AG09309 (cell line): ENCODE measurements at regions not wholly inside any gene's neighbourhood (a gene's known extent, or its start where the extent isn't known, plus 50 kb on each side); places are given as distances from the start of the nearest gene placed in this dataset.
A peak's percentile ranks its signal among the peaks of the same experiment; 100 is the strongest.

ENCODE experiments used
- DNase-seq: peaks from one replicate; pipeline ENCODE4 v3.0.0-alpha.2; 2010; ENCODE audit warnings: low read depth
- H3K4me3 ChIP-seq: 2 replicates; pipeline ENCODE4 v1.5.1; 2011; ENCODE audit warnings: mild to moderate bottlenecking, low read depth, low read length, moderate library complexity; ENCODE audit not compliant: control insufficient read depth
- TF ChIP-seq, protein P1 (sequence below): IDR thresholded peaks from 2 replicates; pipeline ENCODE4 v1.5.1; 2011; ENCODE audit warnings: mild to moderate bottlenecking, low read depth, low read length, inconsistent platforms; ENCODE audit not compliant: insufficient read depth, control insufficient read depth; ENCODE audit errors: missing control alignments

DNA sequence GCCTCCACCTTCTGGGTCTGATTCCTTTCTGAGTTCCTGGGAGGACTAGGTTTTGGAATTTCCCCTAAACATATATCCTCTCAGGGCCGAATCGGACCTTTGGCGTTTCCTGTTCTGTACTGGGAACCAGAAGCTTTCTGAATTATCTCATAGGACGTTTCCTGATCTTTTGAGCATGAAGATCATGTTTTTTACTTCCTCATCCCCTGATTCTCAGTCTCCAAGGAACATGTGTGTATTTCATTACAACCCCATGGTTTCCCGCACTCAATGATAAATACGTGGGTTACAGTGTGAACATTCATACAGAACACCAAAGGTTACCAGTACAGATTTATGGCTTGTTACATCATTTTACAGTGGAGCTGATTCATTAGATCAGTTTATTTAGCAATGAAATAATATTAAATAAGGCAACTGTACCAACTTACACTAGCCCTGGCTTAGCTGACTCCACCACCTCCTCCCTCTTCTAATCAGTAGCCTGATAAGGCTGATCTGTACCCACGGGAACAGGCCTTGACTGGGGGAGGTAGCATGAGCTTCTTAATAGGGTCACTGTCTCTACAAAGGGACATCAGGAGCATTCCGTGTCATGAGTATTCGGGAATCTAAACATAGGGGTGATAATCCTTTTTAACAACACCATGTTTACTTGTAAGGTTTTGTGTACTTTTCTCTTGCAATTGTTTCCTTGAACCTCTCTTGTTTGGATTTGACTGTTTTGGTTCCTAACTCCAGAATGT is 57.8 kb upstream of the ERRFI1 start:
- no peak for DNase-seq
- H3K4me3 ChIP-seq = no peak overlapping the region
- TF ChIP-seq, protein P1, sequence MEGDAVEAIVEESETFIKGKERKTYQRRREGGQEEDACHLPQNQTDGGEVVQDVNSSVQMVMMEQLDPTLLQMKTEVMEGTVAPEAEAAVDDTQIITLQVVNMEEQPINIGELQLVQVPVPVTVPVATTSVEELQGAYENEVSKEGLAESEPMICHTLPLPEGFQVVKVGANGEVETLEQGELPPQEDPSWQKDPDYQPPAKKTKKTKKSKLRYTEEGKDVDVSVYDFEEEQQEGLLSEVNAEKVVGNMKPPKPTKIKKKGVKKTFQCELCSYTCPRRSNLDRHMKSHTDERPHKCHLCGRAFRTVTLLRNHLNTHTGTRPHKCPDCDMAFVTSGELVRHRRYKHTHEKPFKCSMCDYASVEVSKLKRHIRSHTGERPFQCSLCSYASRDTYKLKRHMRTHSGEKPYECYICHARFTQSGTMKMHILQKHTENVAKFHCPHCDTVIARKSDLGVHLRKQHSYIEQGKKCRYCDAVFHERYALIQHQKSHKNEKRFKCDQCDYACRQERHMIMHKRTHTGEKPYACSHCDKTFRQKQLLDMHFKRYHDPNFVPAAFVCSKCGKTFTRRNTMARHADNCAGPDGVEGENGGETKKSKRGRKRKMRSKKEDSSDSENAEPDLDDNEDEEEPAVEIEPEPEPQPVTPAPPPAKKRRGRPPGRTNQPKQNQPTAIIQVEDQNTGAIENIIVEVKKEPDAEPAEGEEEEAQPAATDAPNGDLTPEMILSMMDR = no peak

DNA sequence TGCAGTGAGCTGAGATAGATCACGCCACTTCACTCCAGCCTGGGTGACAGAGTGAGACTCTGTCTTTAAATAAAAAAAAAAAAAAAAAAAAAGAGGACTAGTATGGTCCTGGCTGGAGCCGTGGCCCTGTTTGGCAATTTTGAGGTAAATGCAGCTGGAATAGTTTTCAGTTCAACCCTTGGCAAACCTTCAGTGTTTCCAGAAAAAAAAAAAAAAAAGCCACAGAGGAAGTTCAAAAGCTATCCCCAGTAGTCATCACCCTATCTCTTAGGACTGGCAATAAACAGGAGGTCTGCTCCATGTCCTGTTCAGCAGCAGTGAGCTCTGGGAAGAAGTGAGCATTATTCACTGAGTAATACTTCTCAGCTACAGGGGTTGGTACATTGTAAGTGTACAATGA is 56.8 kb upstream of the ERRFI1 start:
- TF ChIP-seq, protein P1 = no peak
- peak; percentile 77 for DNase-seq
- H3K4me3 ChIP-seq = no peak overlapping the region

DNA sequence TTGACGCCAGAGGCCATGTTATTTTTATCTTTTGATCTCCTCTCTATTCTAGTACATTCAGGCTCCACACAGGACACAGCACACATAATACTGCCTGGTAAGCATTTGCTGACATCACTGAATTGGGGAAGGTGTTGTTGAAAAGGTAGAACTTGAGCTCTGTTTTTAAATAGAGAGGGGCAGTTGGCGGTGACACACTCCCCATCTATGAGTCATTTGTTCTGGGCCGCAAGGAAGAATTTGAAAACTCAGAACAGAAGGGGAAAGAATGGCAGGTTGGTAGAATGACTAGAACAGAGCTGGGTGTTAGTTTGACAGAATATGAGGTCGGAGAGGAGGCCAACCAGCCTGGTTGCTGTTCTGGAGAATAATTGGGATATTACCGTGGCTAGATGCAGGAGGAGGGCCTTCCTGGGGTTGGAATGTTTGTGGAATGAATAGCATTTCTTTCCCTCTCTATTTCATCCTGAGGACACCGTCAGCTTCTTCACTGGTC is 52.1 kb upstream of the ERRFI1 start:
- DNase-seq = no peak
- TF ChIP-seq, protein P1 = no peak
- no peak overlapping the region for H3K4me3 ChIP-seq

DNA sequence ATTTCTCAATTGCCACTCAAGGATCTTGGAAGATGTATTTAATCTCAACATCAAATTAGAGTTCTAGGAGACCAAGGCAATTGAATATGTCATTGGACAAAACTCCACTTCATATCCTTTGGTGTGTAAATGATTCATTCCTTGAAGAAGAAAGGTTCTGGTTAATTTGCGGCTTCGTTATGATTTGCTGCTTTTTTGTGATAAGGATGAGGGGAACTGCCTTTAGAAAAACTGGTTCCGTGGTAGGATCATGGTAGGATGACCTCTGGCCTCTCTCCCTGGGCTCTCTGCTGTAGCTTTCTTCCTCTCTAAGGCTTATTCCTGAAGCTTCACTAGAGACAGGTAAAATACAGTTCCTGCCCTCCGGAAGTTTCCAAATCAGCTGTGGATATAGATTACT is 51.5 kb upstream of the ERRFI1 start:
- DNase-seq = no peak
- TF ChIP-seq, protein P1 = no peak
- H3K4me3 ChIP-seq = no peak overlapping the region

DNA sequence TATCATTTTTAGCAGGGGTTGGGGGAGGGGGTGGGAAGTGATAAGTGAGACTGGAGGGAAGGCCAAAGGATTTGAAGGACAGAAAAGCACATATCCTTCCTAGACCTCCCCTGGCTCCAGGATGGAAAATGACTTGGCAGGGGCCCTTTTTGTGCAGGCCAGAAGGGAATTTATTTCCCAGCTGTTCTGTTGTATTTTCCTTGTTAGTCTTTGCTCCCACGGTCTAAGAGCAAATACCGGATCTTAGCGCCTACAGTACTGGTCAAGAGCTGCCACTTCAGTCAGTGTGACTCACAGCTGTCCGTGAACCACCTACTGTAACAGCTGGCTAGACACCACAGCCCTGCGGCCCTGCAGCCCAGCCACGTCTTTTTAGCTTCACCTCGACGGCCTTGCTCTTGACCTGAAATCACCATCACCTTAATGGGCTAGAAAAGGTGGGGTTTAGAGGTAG is 51.0 kb upstream of the ERRFI1 start:
- DNase-seq = peak; percentile 74
- TF ChIP-seq, protein P1 = no peak
- no peak overlapping the region for H3K4me3 ChIP-seq

DNA sequence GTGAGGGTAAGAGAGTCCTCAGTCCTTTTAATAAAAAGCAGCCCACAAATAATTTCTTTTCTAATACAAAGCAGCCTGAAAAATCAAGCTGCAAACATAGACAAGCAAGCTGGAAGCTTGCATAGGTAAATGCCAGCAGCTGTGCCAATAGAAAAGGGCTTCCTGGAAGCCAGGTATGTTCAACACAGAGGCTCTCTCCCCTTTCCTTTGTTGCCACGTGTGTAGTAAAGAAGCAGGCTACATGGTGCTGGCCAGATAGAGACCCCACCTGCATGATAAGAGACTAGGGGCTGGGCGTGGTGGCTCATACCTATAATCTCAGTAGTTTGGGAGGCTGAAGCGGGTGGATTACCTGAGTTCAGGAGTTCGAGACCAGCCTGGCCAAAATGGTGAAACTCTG is 50.1 kb upstream of the ERRFI1 start:
- TF ChIP-seq, protein P1 = no peak
- DNase-seq = no peak
- H3K4me3 ChIP-seq = no peak overlapping the region
